Neural crest cell (in vitro differentiated cells): ENCODE measurements at regions not wholly inside any gene's neighbourhood (a gene's known extent, or its start where the extent isn't known, plus 50 kb on each side); places are given as distances from the start of the nearest gene placed in this dataset.

Source experiments
- DNase-seq: peaks from one replicate; pipeline ENCODE4 v3.0.0; 2021; ENCODE audit warnings: low read depth, mixed read lengths, low spot score
- H3K27ac Mint-ChIP-seq: one replicate; pipeline ENCODE4 v1.8.0; 2021; ENCODE audit warnings: mild to moderate bottlenecking, mixed read lengths; ENCODE audit not compliant: unreplicated experiment
- H3K27me3 Mint-ChIP-seq: 2 replicates; pipeline ENCODE4 v1.8.0; 2021; ENCODE audit warnings: low read depth, mild to moderate bottlenecking, mixed read lengths
- H3K36me3 Mint-ChIP-seq: 2 replicates; pipeline ENCODE4 v1.8.0; 2021; ENCODE audit warnings: low read depth, mild to moderate bottlenecking, mixed read lengths
- H3K4me1 Mint-ChIP-seq: 2 replicates; pipeline ENCODE4 v1.8.0; 2021; ENCODE audit warnings: mixed read lengths
- H3K4me3 Mint-ChIP-seq: one replicate; pipeline ENCODE4 v1.8.0; 2021; ENCODE audit warnings: mild to moderate bottlenecking, mixed read lengths
- H3K9me3 Mint-ChIP-seq: 2 replicates; pipeline ENCODE4 v1.8.0; 2021; ENCODE audit warnings: mixed read lengths
- CTCF ChIP-seq: fragments of 200-600 bp; sonication (generic); conservative IDR thresholded peaks from 2 replicates; pipeline ENCODE4 v1.5.0; 2021; ENCODE audit warnings: antibody characterized with exemption, mild to moderate bottlenecking

GRCh38 chr5:8445139-8445538 is 576.2 kb downstream of the MTRR start:
- Mint-ChIP-seq H3K27ac (no peak overlapping the region), H3K4me1 (no peaks in the 10 kb centered on the region), H3K36me3 (peaks cover 2% of the 10 kb centered on the region), H3K27me3 (no peaks in the 10 kb centered on the region), H3K9me3 (peaks cover 15% of the 10 kb centered on the region), H3K4me3 (no peak overlapping the region)
- TF ChIP-seq CTCF, result no peak
- DNase-seq, result no peak

GRCh38 chr5:8446179-8446578 is 577.2 kb downstream of the MTRR start:
- Mint-ChIP-seq H3K27ac (no peak overlapping the region), H3K4me1 (no peaks in the 10 kb centered on the region), H3K4me3 (no peak overlapping the region), H3K36me3 (peaks cover 2% of the 10 kb centered on the region), H3K9me3 (peaks cover 15% of the 10 kb centered on the region), H3K27me3 (no peaks in the 10 kb centered on the region)
- no peak for TF ChIP-seq CTCF
- no peak for DNase-seq

GRCh38 chr5:8456846-8457186 is 587.9 kb downstream of the MTRR start:
- peaks cover 7% of the 10 kb centered on the region for H3K9me3 Mint-ChIP-seq
- no peak for TF ChIP-seq CTCF
- peaks cover 26% of the 10 kb centered on the region for H3K4me1 Mint-ChIP-seq
- H3K4me3 Mint-ChIP-seq, result no peak overlapping the region
- H3K27me3 Mint-ChIP-seq, result no peaks in the 10 kb centered on the region
- DNase-seq, result no peak
- H3K36me3 Mint-ChIP-seq, result peaks cover 7% of the 10 kb centered on the region
- no peak overlapping the region for H3K27ac Mint-ChIP-seq

- peaks cover 7% of the 10 kb centered on the region for H3K9me3 Mint-ChIP-seq
- TF ChIP-seq CTCF, result no peak
- H3K36me3 Mint-ChIP-seq, result peaks cover 7% of the 10 kb centered on the region
- H3K27me3 Mint-ChIP-seq, result no peaks in the 10 kb centered on the region
- peaks cover 32% of the 10 kb centered on the region for H3K4me1 Mint-ChIP-seq
- no peak overlapping the region for H3K4me3 Mint-ChIP-seq
- DNase-seq, result no peak
- no peak overlapping the region for H3K27ac Mint-ChIP-seq
These were observed 588.5 kb downstream of the MTRR start for GRCh38 chr5:8457187-8458037.

- peaks cover 38% of the 10 kb centered on the region for H3K4me1 Mint-ChIP-seq
- DNase-seq, result no peak
- H3K36me3 Mint-ChIP-seq, result peaks cover 7% of the 10 kb centered on the region
- no peak overlapping the region for H3K4me3 Mint-ChIP-seq
- peaks cover 7% of the 10 kb centered on the region for H3K9me3 Mint-ChIP-seq
- TF ChIP-seq CTCF, result no peak
- H3K27ac Mint-ChIP-seq, result no peak overlapping the region
- no peaks in the 10 kb centered on the region for H3K27me3 Mint-ChIP-seq
These were observed 589.1 kb downstream of the MTRR start for GRCh38 chr5:8458038-8458383.
